GM21515 (cell line): ENCODE measurements at regions not wholly inside any gene's neighbourhood (a gene's known extent, or its start where the extent isn't known, plus 50 kb on each side); places are given as distances from the start of the nearest gene placed in this dataset.
"Not testable (repeated sequence)": the region's sequence is repeated elsewhere in the genome, so short reads cannot be mapped to it uniquely, and the experiment has no call there.

ENCODE experiments used
- ATAC-seq: cut with Tn5 transposase; IDR thresholded peaks from one replicate; pipeline ENCODE4 v1.9.1; 2021; ENCODE audit not compliant: unreplicated experiment

- no peak for ATAC-seq
These were observed 878.9 kb downstream of the TYW1 start for GRCh38 chr7:67875558-67875957.

- ATAC-seq: no peak
These were observed 882.2 kb downstream of the TYW1 start for GRCh38 chr7:67878808-67879207.

GRCh38 chr7:67882843-67883242 is 886.2 kb downstream of the TYW1 start:
- ATAC-seq: no peak

GRCh38 chr7:67890316-67890715 is 893.7 kb downstream of the TYW1 start:
- ATAC-seq: no peak

- ATAC-seq: no peak
These were observed 898.1 kb downstream of the TYW1 start for GRCh38 chr7:67894746-67895145.

GRCh38 chr7:67896721-67897120 is 900.1 kb downstream of the TYW1 start:
- ATAC-seq: no peak

GRCh38 chr7:67900456-67900855 is 903.8 kb downstream of the TYW1 start:
- ATAC-seq: no peak

- no peak for ATAC-seq
These were observed 905.3 kb downstream of the TYW1 start for GRCh38 chr7:67901808-67902480.

GRCh38 chr7:67907792-67908191 is 911.2 kb downstream of the TYW1 start:
- no peak for ATAC-seq

GRCh38 chr7:67912437-67912836 is 915.8 kb downstream of the TYW1 start:
- ATAC-seq: no peak

GRCh38 chr7:67913604-67914003 is 917.0 kb downstream of the TYW1 start:
- ATAC-seq: no peak

- not testable (repeated sequence) for ATAC-seq
These were observed 919.5 kb downstream of the TYW1 start for GRCh38 chr7:67916111-67916510.

- no peak for ATAC-seq
These were observed 920.2 kb downstream of the TYW1 start for GRCh38 chr7:67916571-67917436.

- no peak for ATAC-seq
These were observed 920.8 kb downstream of the TYW1 start for GRCh38 chr7:67917437-67917755.

GRCh38 chr7:67918158-67918557 is 921.5 kb downstream of the TYW1 start:
- no peak for ATAC-seq

- ATAC-seq: no peak
These were observed 926.7 kb downstream of the TYW1 start for GRCh38 chr7:67923286-67923685.

GRCh38 chr7:67928141-67928540 is 931.5 kb downstream of the TYW1 start:
- ATAC-seq: no peak

- not testable (repeated sequence) for ATAC-seq
These were observed 939.8 kb downstream of the TYW1 start for GRCh38 chr7:67936447-67936846.

- no peak for ATAC-seq
These were observed 943.8 kb downstream of the TYW1 start for GRCh38 chr7:67940400-67940799.

- ATAC-seq: no peak
These were observed 950.6 kb downstream of the TYW1 start for GRCh38 chr7:67947191-67947590.

GRCh38 chr7:67947646-67948045 is 951.0 kb downstream of the TYW1 start:
- ATAC-seq: no peak

- ATAC-seq: no peak
These were observed 953.9 kb downstream of the TYW1 start for GRCh38 chr7:67950321-67951083.
